GM12878 (cell line): ENCODE measurements at regions not wholly inside any gene's neighbourhood (a gene's known extent, or its start where the extent isn't known, plus 50 kb on each side); places are given as distances from the start of the nearest gene placed in this dataset.

Experiments used
- ATAC-seq: fragments of 200-7000 bp; cut with Tn5 transposase; 3 replicates; pipeline ENCODE4 v1.9.1; 2020; ENCODE audit warnings: mild to moderate bottlenecking, moderate library complexity
- BruUV-seq: library from RNA; stranded (reverse); fragments of 400-500 nt; replicated peaks from 2 replicates; lab custom pipeline; 2021; lab: Mats Ljungman, UMichigan
- CTCF ChIA-PET: fragments of 300-600 bp; sonication (Branson Sonifier 250); formaldehyde crosslinking; extraction: SDS; loops from one replicate; lab custom pipeline; 2021; ENCODE audit warnings: inconsistent platforms; lab: Yijun Ruan, JAX
- POLR2A ChIA-PET: fragments of 350-600 bp; formaldehyde crosslinking; extraction: SDS; loops from one replicate; lab custom pipeline; 2021; ENCODE audit warnings: inconsistent platforms; lab: Charles Lee
- RAD21 ChIA-PET: fragments of 300-600 bp; sonication (Branson Sonifier 250); formaldehyde crosslinking; loops from one replicate; lab custom pipeline; 2023; ENCODE audit warnings: antibody characterized with exemption; ENCODE audit not compliant: unreplicated experiment; lab: Charles Lee
- SMC1A ChIA-PET: fragments of 300-600 bp; sonication (Branson Sonifier 250); formaldehyde crosslinking; loops from one replicate; lab custom pipeline; 2023; ENCODE audit not compliant: unreplicated experiment, uncharacterized antibody; lab: Charles Lee
- DNase-seq: peaks from one replicate; pipeline ENCODE4 v3.0.0-alpha.2; 2011; ENCODE audit warnings: low read depth, low spot score
- FAIRE-seq: peaks from 3 replicates; lab custom pipeline; 2011; peaks lifted over from hg19 to GRCh38; lab: Jason Lieb, UNC
- H2AFZ ChIP-seq: 2 replicates; pipeline ENCODE4 v1.6.0; 2011; ENCODE audit warnings: low read depth, low read length, control low read depth; ENCODE audit not compliant: control insufficient read depth
- H3K27ac ChIP-seq: 2 replicates; pipeline ENCODE4 v1.5.1; 2011; ENCODE audit warnings: control low read depth; ENCODE audit not compliant: control insufficient read depth, insufficient read depth
- H3K27me3 ChIP-seq, 2 experiments: replicated peaks in 1 of 2; 2 replicates each; pipeline versions ENCODE4 v1.6.0 to v1.6.1; 2011; ENCODE audit warnings: low read length in 1 of 2; ENCODE audit not compliant: control insufficient read depth in 2 of 2, insufficient read depth in 2 of 2
- H3K36me3 ChIP-seq, 2 experiments: 2 replicates each; pipeline ENCODE4 v1.5.1; 2011; ENCODE audit warnings: low read length in 1 of 2; ENCODE audit not compliant: control insufficient read depth in 2 of 2, insufficient read depth in 2 of 2
- H3K4me1 ChIP-seq: 2 replicates; pipeline ENCODE4 v1.6.1; 2011; ENCODE audit warnings: mild to moderate bottlenecking, low read length, moderate library complexity, mixed read lengths; ENCODE audit not compliant: control insufficient read depth, insufficient read depth
- H3K4me2 ChIP-seq: 2 replicates; pipeline ENCODE4 v1.6.0; 2011; ENCODE audit warnings: control low read depth; ENCODE audit not compliant: control insufficient read depth, insufficient read depth
- H3K4me3 ChIP-seq: fragments of 200-600 bp; sonication (generic); 2 replicates; pipeline ENCODE4 v1.5.1; 2016
- H3K79me2 ChIP-seq: 2 replicates; pipeline ENCODE4 v1.6.0; 2011; ENCODE audit warnings: low read length; ENCODE audit not compliant: control insufficient read depth, insufficient read depth
- H3K9ac ChIP-seq: 2 replicates; pipeline ENCODE4 v1.8.0; 2011; ENCODE audit warnings: low read length, control low read depth, mixed read lengths; ENCODE audit not compliant: control insufficient read depth, insufficient read depth
- H3K9me3 ChIP-seq: replicated peaks from 3 replicates; pipeline ENCODE4 v1.5.1; 2011; ENCODE audit warnings: mild to moderate bottlenecking, low read length; ENCODE audit not compliant: control insufficient read depth, insufficient read depth
- H4K20me1 ChIP-seq: 2 replicates; pipeline ENCODE4 v1.6.0; 2011; ENCODE audit not compliant: control insufficient read depth, insufficient read depth
- CHD2 ChIP-seq: IDR thresholded peaks from 2 replicates; pipeline ENCODE4 v1.6.1; 2011; ENCODE audit warnings: low read depth, low read length, improper control_type of control experiment, borderline replicate concordance
- EP300 ChIP-seq, 2 experiments: fragments of 150-350 bp in 1 of 2; IDR thresholded peaks; 2 replicates each; pipeline ENCODE4 v1.6.1; 2011 to 2012; ENCODE audit warnings: low read depth in 2 of 2, low read length in 2 of 2, borderline replicate concordance in 1 of 2, improper control_type of control experiment in 1 of 2, inconsistent platforms in 1 of 2; ENCODE audit not compliant: control insufficient read depth in 1 of 2
- IKZF1 ChIP-seq: fragments of 450-650 bp; conservative IDR thresholded peaks from 2 replicates; pipeline ENCODE4 v1.6.1; 2017; ENCODE audit warnings: antibody characterized with exemption, mild to moderate bottlenecking
- IRF4 ChIP-seq: IDR thresholded peaks from 2 replicates; pipeline ENCODE4 v1.6.1; 2011; ENCODE audit warnings: low read depth, low read length
- LARP7 ChIP-seq: fragments of 450-650 bp; IDR thresholded peaks from 2 replicates; pipeline ENCODE4 v1.6.1; 2017; ENCODE audit warnings: mild to moderate bottlenecking
- MXI1 ChIP-seq: fragments of 150-350 bp; IDR thresholded peaks from 2 replicates; pipeline ENCODE4 v1.6.1; 2011; ENCODE audit warnings: low read depth, mild to moderate bottlenecking, inconsistent platforms, low read length, improper control_type of control experiment
- NR2F1 ChIP-seq: fragments of 450-650 bp; conservative IDR thresholded peaks from 2 replicates; pipeline ENCODE4 v1.6.1; 2017; ENCODE audit warnings: mild to moderate bottlenecking
- POLR2A ChIP-seq: IDR thresholded peaks from 2 replicates; pipeline ENCODE4 v1.6.1; 2011; ENCODE audit warnings: low read depth, mild to moderate bottlenecking, low read length
- POLR2AphosphoS5 ChIP-seq: IDR thresholded peaks from 2 replicates; pipeline ENCODE4 v1.6.1; 2011; ENCODE audit warnings: mild to moderate bottlenecking, low read length, inconsistent platforms
- RUNX3 ChIP-seq: IDR thresholded peaks from 2 replicates; pipeline ENCODE4 v1.6.1; 2012; ENCODE audit warnings: low read length, inconsistent platforms
- TARDBP ChIP-seq: IDR thresholded peaks from 2 replicates; pipeline ENCODE4 v1.6.1; 2016; ENCODE audit warnings: borderline replicate concordance
- WGBS: methylation state at CpG from one replicate; pipeline ENCODE4 v1.1.6; 2016; ENCODE audit warnings: low lambda C conversion rate; ENCODE audit not compliant: insufficient replicate concordance, insufficient coverage; ENCODE audit errors: missing lambda C conversion rate; 5-methylcytosine and 5-hydroxymethylcytosine counted together
- in situ Hi-C: fragments of 300-500 bp; cut with MboI; formaldehyde crosslinking; loops from 9 replicates; pipeline ENCODE4 v1.14.3; 2018; ENCODE audit warnings: mixed read lengths
- intact Hi-C: fragments of 100-400 bp; cut with micrococcal nuclease; formaldehyde crosslinking; loops from one replicate; pipeline ENCODE4 v1.14.2; 2022; ENCODE audit not compliant: unreplicated experiment
- TF ChIP-seq, protein P1 (sequence below): fragments of 450-650 bp; conservative IDR thresholded peaks from 2 replicates; pipeline ENCODE4 v1.6.1; 2017; ENCODE audit warnings: mild to moderate bottlenecking, moderate library complexity
- TF ChIP-seq, protein P2 (sequence below): fragments of 450-650 bp; IDR thresholded peaks from 2 replicates; pipeline ENCODE4 v1.6.1; 2014; ENCODE audit warnings: mild to moderate bottlenecking
- TF ChIP-seq, protein P3 (sequence below): IDR thresholded peaks from 2 replicates; pipeline ENCODE4 v1.6.1; 2011; ENCODE audit warnings: borderline replicate concordance, low read depth, mild to moderate bottlenecking, moderate library complexity, low read length; ENCODE audit not compliant: insufficient read depth, poor library complexity, severe bottlenecking
- TF ChIP-seq, protein P4 (sequence below): fragments of 150-350 bp; IDR thresholded peaks from 2 replicates; pipeline ENCODE4 v1.6.1; 2016; ENCODE audit warnings: low read depth, low read length

GRCh38 chr5:145389047-145389446 lies 446.1 kb downstream of the PRELID2 start:
- in situ Hi-C loops (no loop called here), intact Hi-C loops (no loop called here)
- Histone ChIP-seq H3K36me3 (no peaks in the 10 kb centered on the region), H3K9me3 (no peaks in the 10 kb centered on the region), H3K27me3 (no peaks in the 10 kb centered on the region), H3K4me1 (no peaks in the 10 kb centered on the region), H2AFZ (no peak overlapping the region), H3K4me3 (no peak overlapping the region), H4K20me1 (no peaks in the 10 kb centered on the region), H3K9ac (no peak overlapping the region), H3K79me2 (no peaks in the 10 kb centered on the region), H3K27ac (no peak overlapping the region), H3K4me2 (no peak overlapping the region)
- FAIRE-seq (no peak), ATAC-seq (no peak), DNase-seq (no peak)
- WGBS = 4% methylated on average over 1 of the region's 1 CpG
- POLR2A ChIA-PET = no interaction called here
- CTCF ChIA-PET = no interaction called here
- RAD21 ChIA-PET = no interaction called here
- no TSS peak for BruUV-seq
- TF ChIP-seq RUNX3 (no peak), NR2F1 (no peak), LARP7 (no peak), IRF4 (no peak), TARDBP (no peak), IKZF1 (no peak), MXI1 (no peak), EP300 (IDR thresholded peaks at IDR 0.05; ENCODE audit: borderline replicate concordance in 1 of 2, control insufficient read depth in 1 of 2, low read depth in 2 of 2, low read length in 2 of 2) (no peak), POLR2AphosphoS5 (no peak), POLR2A (no peak), CHD2 (no peak)
- TF ChIP-seq, protein P1, sequence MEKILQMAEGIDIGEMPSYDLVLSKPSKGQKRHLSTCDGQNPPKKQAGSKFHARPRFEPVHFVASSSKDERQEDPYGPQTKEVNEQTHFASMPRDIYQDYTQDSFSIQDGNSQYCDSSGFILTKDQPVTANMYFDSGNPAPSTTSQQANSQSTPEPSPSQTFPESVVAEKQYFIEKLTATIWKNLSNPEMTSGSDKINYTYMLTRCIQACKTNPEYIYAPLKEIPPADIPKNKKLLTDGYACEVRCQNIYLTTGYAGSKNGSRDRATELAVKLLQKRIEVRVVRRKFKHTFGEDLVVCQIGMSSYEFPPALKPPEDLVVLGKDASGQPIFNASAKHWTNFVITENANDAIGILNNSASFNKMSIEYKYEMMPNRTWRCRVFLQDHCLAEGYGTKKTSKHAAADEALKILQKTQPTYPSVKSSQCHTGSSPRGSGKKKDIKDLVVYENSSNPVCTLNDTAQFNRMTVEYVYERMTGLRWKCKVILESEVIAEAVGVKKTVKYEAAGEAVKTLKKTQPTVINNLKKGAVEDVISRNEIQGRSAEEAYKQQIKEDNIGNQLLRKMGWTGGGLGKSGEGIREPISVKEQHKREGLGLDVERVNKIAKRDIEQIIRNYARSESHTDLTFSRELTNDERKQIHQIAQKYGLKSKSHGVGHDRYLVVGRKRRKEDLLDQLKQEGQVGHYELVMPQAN = no peak
- TF ChIP-seq, protein P2, sequence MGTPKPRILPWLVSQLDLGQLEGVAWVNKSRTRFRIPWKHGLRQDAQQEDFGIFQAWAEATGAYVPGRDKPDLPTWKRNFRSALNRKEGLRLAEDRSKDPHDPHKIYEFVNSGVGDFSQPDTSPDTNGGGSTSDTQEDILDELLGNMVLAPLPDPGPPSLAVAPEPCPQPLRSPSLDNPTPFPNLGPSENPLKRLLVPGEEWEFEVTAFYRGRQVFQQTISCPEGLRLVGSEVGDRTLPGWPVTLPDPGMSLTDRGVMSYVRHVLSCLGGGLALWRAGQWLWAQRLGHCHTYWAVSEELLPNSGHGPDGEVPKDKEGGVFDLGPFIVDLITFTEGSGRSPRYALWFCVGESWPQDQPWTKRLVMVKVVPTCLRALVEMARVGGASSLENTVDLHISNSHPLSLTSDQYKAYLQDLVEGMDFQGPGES = no peak
- TF ChIP-seq, protein P3, sequence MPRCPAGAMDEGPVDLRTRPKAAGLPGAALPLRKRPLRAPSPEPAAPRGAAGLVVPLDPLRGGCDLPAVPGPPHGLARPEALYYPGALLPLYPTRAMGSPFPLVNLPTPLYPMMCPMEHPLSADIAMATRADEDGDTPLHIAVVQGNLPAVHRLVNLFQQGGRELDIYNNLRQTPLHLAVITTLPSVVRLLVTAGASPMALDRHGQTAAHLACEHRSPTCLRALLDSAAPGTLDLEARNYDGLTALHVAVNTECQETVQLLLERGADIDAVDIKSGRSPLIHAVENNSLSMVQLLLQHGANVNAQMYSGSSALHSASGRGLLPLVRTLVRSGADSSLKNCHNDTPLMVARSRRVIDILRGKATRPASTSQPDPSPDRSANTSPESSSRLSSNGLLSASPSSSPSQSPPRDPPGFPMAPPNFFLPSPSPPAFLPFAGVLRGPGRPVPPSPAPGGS = no peak
- TF ChIP-seq, protein P4, sequence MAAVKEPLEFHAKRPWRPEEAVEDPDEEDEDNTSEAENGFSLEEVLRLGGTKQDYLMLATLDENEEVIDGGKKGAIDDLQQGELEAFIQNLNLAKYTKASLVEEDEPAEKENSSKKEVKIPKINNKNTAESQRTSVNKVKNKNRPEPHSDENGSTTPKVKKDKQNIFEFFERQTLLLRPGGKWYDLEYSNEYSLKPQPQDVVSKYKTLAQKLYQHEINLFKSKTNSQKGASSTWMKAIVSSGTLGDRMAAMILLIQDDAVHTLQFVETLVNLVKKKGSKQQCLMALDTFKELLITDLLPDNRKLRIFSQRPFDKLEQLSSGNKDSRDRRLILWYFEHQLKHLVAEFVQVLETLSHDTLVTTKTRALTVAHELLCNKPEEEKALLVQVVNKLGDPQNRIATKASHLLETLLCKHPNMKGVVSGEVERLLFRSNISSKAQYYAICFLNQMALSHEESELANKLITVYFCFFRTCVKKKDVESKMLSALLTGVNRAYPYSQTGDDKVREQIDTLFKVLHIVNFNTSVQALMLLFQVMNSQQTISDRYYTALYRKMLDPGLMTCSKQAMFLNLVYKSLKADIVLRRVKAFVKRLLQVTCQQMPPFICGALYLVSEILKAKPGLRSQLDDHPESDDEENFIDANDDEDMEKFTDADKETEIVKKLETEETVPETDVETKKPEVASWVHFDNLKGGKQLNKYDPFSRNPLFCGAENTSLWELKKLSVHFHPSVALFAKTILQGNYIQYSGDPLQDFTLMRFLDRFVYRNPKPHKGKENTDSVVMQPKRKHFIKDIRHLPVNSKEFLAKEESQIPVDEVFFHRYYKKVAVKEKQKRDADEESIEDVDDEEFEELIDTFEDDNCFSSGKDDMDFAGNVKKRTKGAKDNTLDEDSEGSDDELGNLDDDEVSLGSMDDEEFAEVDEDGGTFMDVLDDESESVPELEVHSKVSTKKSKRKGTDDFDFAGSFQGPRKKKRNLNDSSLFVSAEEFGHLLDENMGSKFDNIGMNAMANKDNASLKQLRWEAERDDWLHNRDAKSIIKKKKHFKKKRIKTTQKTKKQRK = no peak
- SMC1A ChIA-PET = no interaction called here
